ENCODE measurements at regions not wholly inside any gene's neighbourhood (a gene's known extent, or its start where the extent isn't known, plus 50 kb on each side); places are given as distances from the start of the nearest gene placed in this dataset.

- Histone ChIP-seq H3K4me2 (ENCODE audit: low read length) (no peak overlapping the region), H3K36me3 (ENCODE audit: insufficient read depth, low read length) (no peaks in the 10 kb centered on the region)
- TF ChIP-seq EZH2 (IDR thresholded peaks at IDR 0.05; ENCODE audit: borderline replicate concordance, insufficient read depth, low read length, poor library complexity, severe bottlenecking), result no peak
- no peak for TF ChIP-seq REST (IDR thresholded peaks at IDR 0.05; ENCODE audit: borderline replicate concordance)
- no peak for TF ChIP-seq RAD21 (conservative IDR thresholded peaks at IDR 0.05)
- no peak for TF ChIP-seq SMC3 (conservative IDR thresholded peaks at IDR 0.05; ENCODE audit: poor library complexity)
- no peak for TF ChIP-seq CTCF (IDR thresholded peaks at IDR 0.05; ENCODE audit: poor library complexity, severe bottlenecking)
- TF ChIP-seq POLR2AphosphoS5 (IDR thresholded peaks at IDR 0.05), result no peak
- TF ChIP-seq TAF1 (IDR thresholded peaks at IDR 0.05; ENCODE audit: low read depth), result no peak
- no peak for TF ChIP-seq EP300 (conservative IDR thresholded peaks at IDR 0.05; ENCODE audit: poor library complexity, severe bottlenecking)
- TF ChIP-seq MXI1 (conservative IDR thresholded peaks at IDR 0.05; ENCODE audit: poor library complexity, severe bottlenecking), result no peak
Observed at GRCh38 chr1:62991152-62991551, 207.2 kb downstream of the ATG4C start.

DNA sequence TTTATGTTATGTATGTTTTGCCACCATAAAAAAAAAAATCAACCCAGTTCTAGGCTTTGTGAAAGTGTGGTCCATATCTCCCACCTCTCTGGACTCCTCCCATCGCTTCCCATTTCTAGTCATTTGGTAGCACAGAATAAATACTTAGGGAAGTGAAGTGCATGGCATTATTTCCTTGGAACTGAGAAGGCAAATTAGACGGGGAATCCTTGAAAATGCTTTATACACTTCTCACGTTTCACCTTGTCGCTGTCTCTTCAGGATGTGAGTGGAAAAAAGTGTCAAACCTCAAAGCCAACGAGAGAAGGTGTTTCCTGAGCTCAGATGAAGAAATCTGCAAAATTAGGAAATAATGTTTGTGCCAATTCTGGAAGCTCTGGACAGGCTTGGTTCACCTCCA lies 209.9 kb downstream of the ATG4C start:
- Histone ChIP-seq H3K9me2 (ENCODE audit: insufficient read depth, low read length) (no peaks in the 10 kb centered on the region), H3F3A (ENCODE audit: insufficient read depth, low read length, poor library complexity, severe bottlenecking) (no peaks in the 10 kb centered on the region), H3K9ac (ENCODE audit: low read length) (no peak overlapping the region), H3K79me2 (replicated peaks; ENCODE audit: insufficient read depth, low read length) (no peaks in the 10 kb centered on the region), H3K9me3 (ENCODE audit: low read length) (no peaks in the 10 kb centered on the region), H2AFZ (ENCODE audit: low read depth, low read length) (no peak overlapping the region), H3K27ac (ENCODE audit: low read length) (no peak overlapping the region), H3K36me3 (ENCODE audit: insufficient read depth, low read length) (no peaks in the 10 kb centered on the region), H4K20me1 (ENCODE audit: insufficient read depth) (no peaks in the 10 kb centered on the region), H3K27me3 (ENCODE audit: insufficient read depth, low read depth, low read length) (no peaks in the 10 kb centered on the region), H3K4me2 (ENCODE audit: low read length) (no peak overlapping the region), H3K4me3 (ENCODE audit: low read length) (no peak overlapping the region)
- TF ChIP-seq CTCF (IDR thresholded peaks at IDR 0.05; ENCODE audit: poor library complexity, severe bottlenecking), result no peak
- no peak for TF ChIP-seq TAF1 (IDR thresholded peaks at IDR 0.05; ENCODE audit: low read depth)
- no peak for TF ChIP-seq EP300 (conservative IDR thresholded peaks at IDR 0.05; ENCODE audit: poor library complexity, severe bottlenecking)
- no peak for TF ChIP-seq EZH2 (IDR thresholded peaks at IDR 0.05; ENCODE audit: borderline replicate concordance, insufficient read depth, low read length, poor library complexity, severe bottlenecking)

More at GRCh38 chr1:62991152-62991551, 207.2 kb downstream of the ATG4C start:
- no peak overlapping the region for H3K9ac ChIP-seq (ENCODE audit: low read length)
- H3F3A ChIP-seq (ENCODE audit: insufficient read depth, low read length, poor library complexity, severe bottlenecking), result no peaks in the 10 kb centered on the region
- no peaks in the 10 kb centered on the region for H3K27me3 ChIP-seq (ENCODE audit: insufficient read depth, low read depth, low read length)
- H2AFZ ChIP-seq (ENCODE audit: low read depth, low read length), result no peak overlapping the region
- H3K4me3 ChIP-seq (ENCODE audit: low read length), result no peak overlapping the region
- H3K79me2 ChIP-seq (replicated peaks; ENCODE audit: insufficient read depth, low read length), result no peaks in the 10 kb centered on the region
- H3K9me3 ChIP-seq (ENCODE audit: low read length), result no peaks in the 10 kb centered on the region
- H3K27ac ChIP-seq (ENCODE audit: low read length), result no peak overlapping the region
- H3K9me2 ChIP-seq (ENCODE audit: insufficient read depth, low read length), result no peaks in the 10 kb centered on the region
- no peaks in the 10 kb centered on the region for H4K20me1 ChIP-seq (ENCODE audit: insufficient read depth)

All from neural cell (in vitro differentiated cells).